Neural cell (in vitro differentiated cells): ENCODE measurements at regions not wholly inside any gene's neighbourhood (a gene's known extent, or its start where the extent isn't known, plus 50 kb on each side); places are given as distances from the start of the nearest gene placed in this dataset.

Experiments
- H2AFZ ChIP-seq: fragments of 200-600, 300-800 bp; sonication (generic), shearing (Covaris generic); 2 replicates; pipeline ENCODE4 v1.6.0; 2014; ENCODE audit warnings: low read depth, mild to moderate bottlenecking, antibody characterized with exemption, low read length, moderate library complexity
- H3F3A ChIP-seq: fragments of 200-600 bp; shearing (Covaris generic); 2 replicates; pipeline ENCODE4 v1.6.1; 2016; ENCODE audit warnings: mild to moderate bottlenecking, moderate library complexity, mixed read lengths, antibody characterized with exemption, low read length; ENCODE audit not compliant: insufficient read depth, poor library complexity, severe bottlenecking
- H3K27ac ChIP-seq: fragments of 200-600, 300-800 bp; sonication (generic), shearing (Covaris generic); 2 replicates; pipeline ENCODE4 v1.5.1; 2014; ENCODE audit warnings: mild to moderate bottlenecking, low read length, moderate library complexity
- H3K27me3 ChIP-seq: fragments of 300-800, 200-600 bp; sonication (generic), shearing (Covaris generic); 2 replicates; pipeline ENCODE4 v1.6.0; 2014; ENCODE audit warnings: mild to moderate bottlenecking, low read depth, low read length, moderate library complexity; ENCODE audit not compliant: insufficient read depth
- H3K36me3 ChIP-seq: fragments of 300-800, 200-600 bp; sonication (generic), shearing (Covaris generic); 2 replicates; pipeline ENCODE4 v1.5.1; 2014; ENCODE audit warnings: mild to moderate bottlenecking, antibody characterized with exemption, low read length, moderate library complexity; ENCODE audit not compliant: insufficient read depth
- H3K4me2 ChIP-seq: fragments of 300-800, 200-600 bp; sonication (generic), shearing (Covaris generic); 2 replicates; pipeline ENCODE4 v1.6.0; 2014; ENCODE audit warnings: mild to moderate bottlenecking, low read length
- H3K4me3 ChIP-seq: fragments of 300-800, 200-600 bp; sonication (generic), shearing (Covaris generic); 2 replicates; pipeline ENCODE4 v1.5.1; 2014; ENCODE audit warnings: mild to moderate bottlenecking, low read length, moderate library complexity
- H3K79me2 ChIP-seq: fragments of 200-600 bp; shearing (Covaris generic); replicated peaks from 2 replicates; pipeline ENCODE4 v1.6.0; 2014; ENCODE audit warnings: mild to moderate bottlenecking, low read length, moderate library complexity; ENCODE audit not compliant: insufficient read depth
- H3K9ac ChIP-seq: fragments of 300-800, 200-600 bp; sonication (generic), shearing (Covaris generic); 2 replicates; pipeline ENCODE4 v1.6.1; 2016; ENCODE audit warnings: mild to moderate bottlenecking, low read length, mixed read lengths
- H3K9me2 ChIP-seq: fragments of 200-600 bp; shearing (Covaris generic); 2 replicates; pipeline ENCODE4 v1.6.1; 2016; ENCODE audit warnings: mild to moderate bottlenecking, low read length, mixed read lengths; ENCODE audit not compliant: insufficient read depth
- H3K9me3 ChIP-seq: fragments of 200-600, 300-800 bp; sonication (generic), shearing (Covaris generic); 2 replicates; pipeline ENCODE4 v1.6.1; 2016; ENCODE audit warnings: mild to moderate bottlenecking, mixed run types, low read length, moderate library complexity, mixed read lengths
- H4K20me1 ChIP-seq: fragments of 200-600 bp; shearing (Covaris generic); 2 replicates; pipeline ENCODE4 v1.6.1; 2016; ENCODE audit warnings: mild to moderate bottlenecking, mixed run types; ENCODE audit not compliant: insufficient read depth
- CTCF ChIP-seq: fragments of 450-650 bp; IDR thresholded peaks from 2 replicates; pipeline ENCODE4 v1.5.1; 2014; ENCODE audit warnings: antibody characterized with exemption, mild to moderate bottlenecking, moderate library complexity; ENCODE audit not compliant: poor library complexity, severe bottlenecking
- EP300 ChIP-seq: fragments of 450-650 bp; conservative IDR thresholded peaks from 2 replicates; pipeline ENCODE4 v1.6.1; 2014; ENCODE audit warnings: antibody characterized with exemption, mild to moderate bottlenecking, moderate library complexity; ENCODE audit not compliant: poor library complexity, severe bottlenecking
- EZH2 ChIP-seq: fragments of 200-600, 300-800 bp; shearing (Covaris generic), sonication (generic); IDR thresholded peaks from 2 replicates; pipeline ENCODE4 v1.6.1; 2014; ENCODE audit warnings: antibody characterized with exemption, low read length, borderline replicate concordance, mild to moderate bottlenecking; ENCODE audit not compliant: insufficient read depth, poor library complexity, severe bottlenecking
- MXI1 ChIP-seq: fragments of 450-650 bp; conservative IDR thresholded peaks from 2 replicates; pipeline ENCODE4 v1.6.1; 2014; ENCODE audit warnings: antibody characterized with exemption, mild to moderate bottlenecking; ENCODE audit not compliant: poor library complexity, severe bottlenecking
- POLR2AphosphoS5 ChIP-seq: IDR thresholded peaks from 2 replicates; pipeline ENCODE4 v1.6.1; 2012
- RAD21 ChIP-seq: fragments of 450-650 bp; conservative IDR thresholded peaks from 2 replicates; pipeline ENCODE4 v1.6.1; 2014; ENCODE audit warnings: antibody characterized with exemption, mild to moderate bottlenecking, moderate library complexity
- REST ChIP-seq: IDR thresholded peaks from 2 replicates; pipeline ENCODE4 v1.6.1; 2012; ENCODE audit warnings: borderline replicate concordance
- SMC3 ChIP-seq: fragments of 450-650 bp; conservative IDR thresholded peaks from 2 replicates; pipeline ENCODE4 v1.6.1; 2014; ENCODE audit warnings: antibody characterized with exemption, mild to moderate bottlenecking, moderate library complexity; ENCODE audit not compliant: poor library complexity
- TAF1 ChIP-seq: IDR thresholded peaks from 2 replicates; pipeline ENCODE4 v1.6.1; 2012; ENCODE audit warnings: low read depth

GRCh38 chr1:87935130-87935529 lies 606.5 kb downstream of the LMO4 start:
- no peak overlapping the region for H3K4me3 ChIP-seq
- H4K20me1 ChIP-seq, result no peaks in the 10 kb centered on the region
- no peak overlapping the region for H3K27ac ChIP-seq
- H3K9ac ChIP-seq, result no peak overlapping the region
- H3K36me3 ChIP-seq, result no peaks in the 10 kb centered on the region
- no peak overlapping the region for H2AFZ ChIP-seq
- H3K27me3 ChIP-seq, result no peaks in the 10 kb centered on the region
- no peaks in the 10 kb centered on the region for H3K9me3 ChIP-seq
- TF ChIP-seq RAD21 (no peak), EZH2 (no peak), EP300 (no peak), TAF1 (no peak), MXI1 (no peak), POLR2AphosphoS5 (no peak), REST (no peak), SMC3 (no peak), CTCF (no peak)
- no peaks in the 10 kb centered on the region for H3F3A ChIP-seq
- H3K4me2 ChIP-seq, result no peak overlapping the region
- no peaks in the 10 kb centered on the region for H3K9me2 ChIP-seq
- no peaks in the 10 kb centered on the region for H3K79me2 ChIP-seq

GRCh38 chr1:87937831-87938395 lies 609.2 kb downstream of the LMO4 start:
- Histone ChIP-seq H3K4me2 (peak overlapping the region; percentile 31), H4K20me1 (no peaks in the 10 kb centered on the region), H3K9me2 (no peaks in the 10 kb centered on the region), H3K27ac (peak overlapping the region; percentile 91), H3K79me2 (no peaks in the 10 kb centered on the region), H3K9me3 (no peaks in the 10 kb centered on the region), H3K36me3 (no peaks in the 10 kb centered on the region), H3F3A (no peaks in the 10 kb centered on the region), H2AFZ (no peak overlapping the region), H3K9ac (peak overlapping the region; percentile 43), H3K27me3 (no peaks in the 10 kb centered on the region), H3K4me3 (peak overlapping the region; percentile 23)
- TF ChIP-seq CTCF, result no peak
- TF ChIP-seq REST, result peak; percentile 70
- TF ChIP-seq EP300, result peak; percentile 99
- peak; percentile 35 for TF ChIP-seq SMC3
- no peak for TF ChIP-seq MXI1
- TF ChIP-seq POLR2AphosphoS5, result peak; percentile 87
